GM18519 (cell line): ENCODE measurements at regions not wholly inside any gene's neighbourhood (a gene's known extent, or its start where the extent isn't known, plus 50 kb on each side); places are given as distances from the start of the nearest gene placed in this dataset.
"Not testable (repeated sequence)": the region's sequence is repeated elsewhere in the genome, so short reads cannot be mapped to it uniquely, and the experiment has no call there.

Experiments
- ATAC-seq: cut with Tn5 transposase; IDR thresholded peaks from one replicate; pipeline ENCODE4 v1.9.1; 2021; ENCODE audit warnings: mild to moderate bottlenecking, moderate library complexity; ENCODE audit not compliant: unreplicated experiment, low FRiP score

- no peak for ATAC-seq
Measured at GRCh38 chr2:183963609-183964008, 634.7 kb upstream of the ZNF804A start.

GRCh38 chr2:183964565-183964964, 633.8 kb upstream of the ZNF804A start:
- no peak for ATAC-seq

- ATAC-seq = no peak
Measured at GRCh38 chr2:183967756-183968155, 630.6 kb upstream of the ZNF804A start.

GRCh38 chr2:183975676-183976075, 622.7 kb upstream of the ZNF804A start:
- ATAC-seq = not testable (repeated sequence)

GRCh38 chr2:183984871-183985270, 613.5 kb upstream of the ZNF804A start:
- ATAC-seq = no peak

GRCh38 chr2:183991968-183992367, 606.4 kb upstream of the ZNF804A start:
- ATAC-seq = no peak

GRCh38 chr2:183993052-183993451, 605.3 kb upstream of the ZNF804A start:
- peak; percentile 63 for ATAC-seq

GRCh38 chr2:183995632-183996031, 602.7 kb upstream of the ZNF804A start:
- no peak for ATAC-seq

GRCh38 chr2:183996825-183997793, 601.2 kb upstream of the ZNF804A start:
- no peak for ATAC-seq

- ATAC-seq = peak; percentile 88
Measured at GRCh38 chr2:183998041-183998796, 600.1 kb upstream of the ZNF804A start.

- ATAC-seq = peak; percentile 7
Measured at GRCh38 chr2:183998797-183999190, 599.5 kb upstream of the ZNF804A start.

- peak; percentile 86 for ATAC-seq
Measured at GRCh38 chr2:184004289-184004947, 593.9 kb upstream of the ZNF804A start.

- ATAC-seq = peak; percentile 40
Measured at GRCh38 chr2:184004948-184005672, 593.2 kb upstream of the ZNF804A start.

- ATAC-seq = no peak
Measured at GRCh38 chr2:184006998-184007397, 591.3 kb upstream of the ZNF804A start.

GRCh38 chr2:184026961-184027360, 571.4 kb upstream of the ZNF804A start:
- ATAC-seq = no peak

GRCh38 chr2:184030245-184030644, 568.1 kb upstream of the ZNF804A start:
- ATAC-seq = no peak

GRCh38 chr2:184030989-184031388, 567.3 kb upstream of the ZNF804A start:
- ATAC-seq = no peak

GRCh38 chr2:184031402-184032147, 566.8 kb upstream of the ZNF804A start:
- ATAC-seq = no peak

- no peak for ATAC-seq
Measured at GRCh38 chr2:184032983-184033382, 565.3 kb upstream of the ZNF804A start.

GRCh38 chr2:184037273-184037672, 561.1 kb upstream of the ZNF804A start:
- ATAC-seq = no peak
